ENCODE measurements at regions not wholly inside any gene's neighbourhood (a gene's known extent, or its start where the extent isn't known, plus 50 kb on each side); places are given as distances from the start of the nearest gene placed in this dataset.

GRCh38 chr15:94042180-94042928 is 189.0 kb upstream of the MCTP2 start:
- no peak overlapping the region for H3K27ac ChIP-seq (ENCODE audit: low read depth in 2 of 2, low read length in 2 of 2)
- no peak overlapping the region for H3K9ac ChIP-seq (ENCODE audit: low read length in 3 of 3)
- no peak overlapping the region for H3K4me3 ChIP-seq (ENCODE audit: low read length in 3 of 3)
- no peaks in the 10 kb centered on the region for H3K36me3 ChIP-seq (ENCODE audit: control insufficient read depth in 2 of 3, insufficient read depth in 3 of 3, low read length in 3 of 3)
- intact Hi-C loops (cut with DNase I) = no loop called here
- DNase-seq (no peak), FAIRE-seq (no peak)
- no peak for TF ChIP-seq CTCF (IDR thresholded peaks at IDR 0.05; ENCODE audit: borderline replicate concordance, extremely low read depth, insufficient read depth)
- no peaks in the 10 kb centered on the region for H3K9me3 ChIP-seq (ENCODE audit: control insufficient read depth in 2 of 3, insufficient read depth in 1 of 3, low read length in 3 of 3)
- no peaks in the 10 kb centered on the region for H3K27me3 ChIP-seq (ENCODE audit: control insufficient read depth, insufficient read depth, low read length)
- no peaks in the 10 kb centered on the region for H3K4me1 ChIP-seq (ENCODE audit: control insufficient read depth in 2 of 3, insufficient read depth in 2 of 3, low read depth in 1 of 3, low read length in 3 of 3)

GRCh38 chr15:94041746-94042145 is 189.6 kb upstream of the MCTP2 start:
- intact Hi-C loops (cut with DNase I) = no loop called here
- FAIRE-seq = no peak
- Histone ChIP-seq H3K9me3 (ENCODE audit: control insufficient read depth in 2 of 3, insufficient read depth in 1 of 3, low read length in 3 of 3) (no peaks in the 10 kb centered on the region), H3K36me3 (ENCODE audit: control insufficient read depth in 2 of 3, insufficient read depth in 3 of 3, low read length in 3 of 3) (no peaks in the 10 kb centered on the region), H3K4me1 (ENCODE audit: control insufficient read depth in 2 of 3, insufficient read depth in 2 of 3, low read depth in 1 of 3, low read length in 3 of 3) (no peaks in the 10 kb centered on the region), H3K27me3 (ENCODE audit: control insufficient read depth, insufficient read depth, low read length) (no peaks in the 10 kb centered on the region), H3K9ac (ENCODE audit: low read length in 3 of 3) (no peak overlapping the region), H3K4me3 (ENCODE audit: low read length in 3 of 3) (no peak overlapping the region), H3K27ac (ENCODE audit: low read depth in 2 of 2, low read length in 2 of 2) (no peak overlapping the region)
- no peak for DNase-seq
- no peak for TF ChIP-seq CTCF (IDR thresholded peaks at IDR 0.05; ENCODE audit: borderline replicate concordance, extremely low read depth, insufficient read depth)

GRCh38 chr15:94040541-94041248 is 190.7 kb upstream of the MCTP2 start:
- TF ChIP-seq CTCF (IDR thresholded peaks at IDR 0.05; ENCODE audit: borderline replicate concordance, extremely low read depth, insufficient read depth) = no peak
- H3K36me3 ChIP-seq (ENCODE audit: control insufficient read depth in 2 of 3, insufficient read depth in 3 of 3, low read length in 3 of 3) = no peaks in the 10 kb centered on the region
- H3K9ac ChIP-seq (ENCODE audit: low read length in 3 of 3) = no peak overlapping the region
- H3K27me3 ChIP-seq (ENCODE audit: control insufficient read depth, insufficient read depth, low read length) = no peaks in the 10 kb centered on the region
- no peak for FAIRE-seq
- H3K4me1 ChIP-seq (ENCODE audit: control insufficient read depth in 2 of 3, insufficient read depth in 2 of 3, low read depth in 1 of 3, low read length in 3 of 3) = no peaks in the 10 kb centered on the region
- no peak overlapping the region for H3K4me3 ChIP-seq (ENCODE audit: low read length in 3 of 3)
- DNase-seq = no peak
- no peaks in the 10 kb centered on the region for H3K9me3 ChIP-seq (ENCODE audit: control insufficient read depth in 2 of 3, insufficient read depth in 1 of 3, low read length in 3 of 3)
- no peak overlapping the region for H3K27ac ChIP-seq (ENCODE audit: low read depth in 2 of 2, low read length in 2 of 2)
- intact Hi-C loops (cut with DNase I) = no loop called here

All from kidney (tissue), 13 donors.